D721Med (cell line): ENCODE measurements at regions not wholly inside any gene's neighbourhood (a gene's known extent, or its start where the extent isn't known, plus 50 kb on each side); places are given as distances from the start of the nearest gene placed in this dataset.

Experiments
- DNase-seq: peaks from one replicate; pipeline ENCODE4 v3.0.0; 2011; ENCODE audit warnings: low spot score; ENCODE audit not compliant: insufficient read length
- FAIRE-seq: peaks from 2 replicates; lab custom pipeline; 2011; peaks lifted over from hg19 to GRCh38; lab: Jason Lieb, UNC
- TF ChIP-seq, protein P1 (sequence below): IDR thresholded peaks from 2 replicates; pipeline ENCODE4 v1.5.1; 2012; ENCODE audit warnings: mild to moderate bottlenecking, control low read depth; ENCODE audit not compliant: insufficient read depth; ENCODE audit errors: missing control alignments

DNA sequence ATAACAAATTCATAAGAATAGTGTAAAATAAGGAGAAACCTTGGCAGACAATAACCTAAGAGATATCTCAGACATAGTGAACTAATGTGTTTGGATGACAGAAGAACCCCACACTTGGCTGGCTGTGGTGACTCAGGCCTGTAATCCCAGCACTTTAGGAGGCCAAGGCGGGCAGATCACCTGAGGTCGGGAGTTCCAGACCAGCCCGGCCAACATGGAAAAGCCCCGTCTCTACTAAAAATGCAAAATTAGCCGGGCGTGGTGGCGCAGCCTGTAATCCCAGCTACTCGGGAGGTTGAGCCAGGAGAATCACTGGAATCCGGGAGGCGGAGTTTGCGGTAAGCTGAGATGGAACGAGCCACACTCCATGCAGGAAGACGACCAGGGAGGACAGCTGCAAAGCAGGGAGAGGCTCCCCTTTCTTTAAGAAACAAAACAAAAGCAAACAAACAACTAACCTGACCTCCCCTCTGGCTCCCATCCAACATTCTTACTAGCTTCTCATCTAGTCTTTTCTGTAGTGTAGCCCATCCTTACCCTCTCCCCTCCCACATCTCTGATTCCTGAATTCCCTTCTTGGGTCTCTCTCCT lies 84.2 kb downstream of the ZNF280B start:
- TF ChIP-seq, protein P1, sequence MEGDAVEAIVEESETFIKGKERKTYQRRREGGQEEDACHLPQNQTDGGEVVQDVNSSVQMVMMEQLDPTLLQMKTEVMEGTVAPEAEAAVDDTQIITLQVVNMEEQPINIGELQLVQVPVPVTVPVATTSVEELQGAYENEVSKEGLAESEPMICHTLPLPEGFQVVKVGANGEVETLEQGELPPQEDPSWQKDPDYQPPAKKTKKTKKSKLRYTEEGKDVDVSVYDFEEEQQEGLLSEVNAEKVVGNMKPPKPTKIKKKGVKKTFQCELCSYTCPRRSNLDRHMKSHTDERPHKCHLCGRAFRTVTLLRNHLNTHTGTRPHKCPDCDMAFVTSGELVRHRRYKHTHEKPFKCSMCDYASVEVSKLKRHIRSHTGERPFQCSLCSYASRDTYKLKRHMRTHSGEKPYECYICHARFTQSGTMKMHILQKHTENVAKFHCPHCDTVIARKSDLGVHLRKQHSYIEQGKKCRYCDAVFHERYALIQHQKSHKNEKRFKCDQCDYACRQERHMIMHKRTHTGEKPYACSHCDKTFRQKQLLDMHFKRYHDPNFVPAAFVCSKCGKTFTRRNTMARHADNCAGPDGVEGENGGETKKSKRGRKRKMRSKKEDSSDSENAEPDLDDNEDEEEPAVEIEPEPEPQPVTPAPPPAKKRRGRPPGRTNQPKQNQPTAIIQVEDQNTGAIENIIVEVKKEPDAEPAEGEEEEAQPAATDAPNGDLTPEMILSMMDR = no peak
- DNase-seq = no peak
- no peak for FAIRE-seq

- FAIRE-seq = no peak
- DNase-seq = no peak
- TF ChIP-seq, protein P1 = no peak
Measured at GRCh38 chr22:22424956-22425355, 83.6 kb downstream of the ZNF280B start.

DNA sequence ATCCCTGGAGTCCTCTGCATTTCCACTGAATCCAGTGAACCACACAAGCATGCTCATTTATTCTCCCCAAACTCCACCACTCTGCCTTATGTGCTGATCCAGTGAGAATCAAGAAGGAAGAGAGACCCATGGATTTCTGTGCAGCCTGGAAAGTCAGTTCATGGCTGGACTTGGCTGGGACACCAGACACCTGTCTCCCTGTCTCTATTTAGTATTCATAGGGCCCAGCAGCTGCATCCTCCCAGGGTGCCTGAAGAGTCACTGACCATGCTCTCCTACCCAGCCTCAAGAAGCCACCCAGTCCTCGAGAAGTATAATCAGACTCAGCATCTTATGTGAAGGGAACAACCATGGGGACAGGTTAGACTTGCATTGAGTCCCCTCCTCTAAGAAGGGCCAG lies 83.2 kb downstream of the ZNF280B start:
- FAIRE-seq (no peak), DNase-seq (no peak)
- TF ChIP-seq, protein P1 = no peak

DNA sequence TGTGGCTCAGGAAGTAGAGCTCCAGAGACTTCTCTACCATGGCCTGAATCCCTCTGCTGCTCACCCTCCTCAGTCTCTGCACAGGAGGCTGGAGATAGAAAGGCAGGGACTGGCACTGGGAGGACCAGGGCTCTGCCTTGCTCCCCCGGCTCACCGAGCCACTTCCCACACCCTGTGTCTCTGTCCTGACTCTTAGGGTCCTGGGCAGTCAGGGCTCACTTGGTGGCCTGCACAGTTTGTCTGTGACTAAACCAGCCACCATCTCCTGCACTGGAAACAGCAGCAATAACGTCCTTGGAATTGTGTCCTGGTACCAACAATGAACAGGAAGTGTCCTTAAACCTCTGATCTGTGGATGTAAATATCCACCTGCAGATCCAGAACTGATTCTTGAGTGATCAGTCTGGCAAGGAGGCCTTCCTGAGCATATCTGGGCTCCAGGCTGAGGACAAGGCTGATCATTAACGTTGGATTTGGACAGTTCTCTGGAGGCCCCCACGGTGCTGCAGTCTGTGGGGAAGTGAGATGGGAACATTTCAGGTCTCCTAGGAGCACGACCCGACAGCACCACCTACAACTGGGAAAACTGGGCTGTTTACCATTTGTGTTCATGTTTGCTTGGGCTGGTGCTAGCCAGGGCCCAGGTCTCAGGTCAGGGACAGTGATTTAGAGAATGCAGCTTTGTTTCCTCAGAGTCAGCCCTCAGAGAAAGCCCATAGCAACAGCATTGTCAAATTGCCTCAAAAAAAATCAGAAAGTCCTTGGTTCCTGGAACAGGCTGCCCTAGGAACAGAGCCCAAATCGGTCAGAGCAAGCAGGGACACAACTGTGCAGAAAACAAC lies 82.5 kb downstream of the ZNF280B start:
- TF ChIP-seq, protein P1 = no peak
- FAIRE-seq = no peak

DNA sequence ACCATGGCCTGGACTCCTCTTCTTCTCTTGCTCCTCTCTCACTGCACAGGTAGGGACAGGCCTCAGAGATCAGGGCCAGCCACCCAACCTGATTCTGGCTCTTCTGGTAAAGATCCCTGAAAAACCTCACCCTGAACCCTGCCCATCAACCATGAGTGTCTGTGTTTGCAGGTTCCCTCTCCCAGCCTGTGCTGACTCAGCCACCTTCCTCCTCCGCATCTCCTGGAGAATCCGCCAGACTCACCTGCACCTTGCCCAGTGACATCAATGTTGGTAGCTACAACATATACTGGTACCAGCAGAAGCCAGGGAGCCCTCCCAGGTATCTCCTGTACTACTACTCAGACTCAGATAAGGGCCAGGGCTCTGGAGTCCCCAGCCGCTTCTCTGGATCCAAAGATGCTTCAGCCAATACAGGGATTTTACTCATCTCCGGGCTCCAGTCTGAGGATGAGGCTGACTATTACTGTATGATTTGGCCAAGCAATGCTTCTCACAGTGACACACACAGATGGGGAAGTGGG lies 80.9 kb downstream of the ZNF280B start:
- TF ChIP-seq, protein P1 = no peak
- FAIRE-seq = no peak
- DNase-seq = no peak

More for the DNA sequence above, 82.5 kb downstream of the ZNF280B start:
- no peak for DNase-seq

GRCh38 chr22:22428222-22429098 lies 80.1 kb downstream of the ZNF280B start:
- FAIRE-seq = no peak
- TF ChIP-seq, protein P1 = no peak
- no peak for DNase-seq
